Stimulated activated CD8-positive, alpha-beta memory T cell treated with anti-CD3 and anti-CD28 coated beads, Interleukin-7, amount 100 ng/mL, for 4 hours (primary cell): ENCODE measurements at regions not wholly inside any gene's neighbourhood (a gene's known extent, or its start where the extent isn't known, plus 50 kb on each side); places are given as distances from the start of the nearest gene placed in this dataset.
"Not testable (repeated sequence)": the region's sequence is repeated elsewhere in the genome, so short reads cannot be mapped to it uniquely, and the experiment has no call there.

Experiments
- DNase-seq, 2 donors: peaks; one replicate each; pipeline ENCODE4 v3.0.0-alpha.2; 2020; ENCODE audit warnings: low read depth in 2 of 2

- not testable (repeated sequence) for DNase-seq
Measured at GRCh38 chr15:54749461-54749860, 447.3 kb downstream of the RSL24D1 start.

GRCh38 chr15:54722342-54722986 is 474.3 kb downstream of the RSL24D1 start:
- DNase-seq, result no peak

GRCh38 chr15:54719325-54719724 is 477.4 kb downstream of the RSL24D1 start:
- no peak for DNase-seq

GRCh38 chr15:54707805-54708752 is 488.7 kb downstream of the RSL24D1 start:
- no peak for DNase-seq

- DNase-seq, result no peak
Measured at GRCh38 chr15:54687628-54688027, 509.1 kb downstream of the RSL24D1 start.
